HG03159 (cell line): ENCODE measurements at regions not wholly inside any gene's neighbourhood (a gene's known extent, or its start where the extent isn't known, plus 50 kb on each side); places are given as distances from the start of the nearest gene placed in this dataset.
"Not testable (repeated sequence)": the region's sequence is repeated elsewhere in the genome, so short reads cannot be mapped to it uniquely, and the experiment has no call there.

Experiments used
- ATAC-seq: cut with Tn5 transposase; IDR thresholded peaks from one replicate; pipeline ENCODE4 v1.9.1; 2021; ENCODE audit warnings: mild to moderate bottlenecking, moderate library complexity; ENCODE audit not compliant: unreplicated experiment

- no peak for ATAC-seq
These were observed 55.7 kb upstream of the RNPC3 start for GRCh38 chr1:103469801-103470200.

- ATAC-seq, result no peak
These were observed 58.4 kb upstream of the RNPC3 start for GRCh38 chr1:103467100-103467499.

GRCh38 chr1:103461161-103462105 lies 64.1 kb upstream of the RNPC3 start:
- ATAC-seq, result peak; percentile 69

- no peak for ATAC-seq
These were observed 65.0 kb upstream of the RNPC3 start for GRCh38 chr1:103460511-103460910.

- ATAC-seq, result no peak
These were observed 66.2 kb upstream of the RNPC3 start for GRCh38 chr1:103459346-103459745.

GRCh38 chr1:103457886-103458455 lies 67.5 kb upstream of the RNPC3 start:
- ATAC-seq, result no peak

GRCh38 chr1:103448560-103448959 lies 76.9 kb upstream of the RNPC3 start:
- no peak for ATAC-seq

GRCh38 chr1:103447471-103447870 lies 78.0 kb upstream of the RNPC3 start:
- no peak for ATAC-seq

- ATAC-seq, result no peak
These were observed 84.2 kb upstream of the RNPC3 start for GRCh38 chr1:103441342-103441741.

- not testable (repeated sequence) for ATAC-seq
These were observed 88.9 kb upstream of the RNPC3 start for GRCh38 chr1:103436568-103437100.

GRCh38 chr1:103435443-103435842 lies 90.1 kb upstream of the RNPC3 start:
- ATAC-seq, result no peak

GRCh38 chr1:103424650-103425049 lies 100.8 kb upstream of the RNPC3 start:
- no peak for ATAC-seq

GRCh38 chr1:103416681-103417286 lies 108.7 kb upstream of the RNPC3 start:
- no peak for ATAC-seq

GRCh38 chr1:103387898-103388297 lies 137.6 kb upstream of the RNPC3 start:
- ATAC-seq, result no peak

- ATAC-seq, result no peak
These were observed 151.5 kb upstream of the RNPC3 start for GRCh38 chr1:103373991-103374390.

- no peak for ATAC-seq
These were observed 152.6 kb upstream of the RNPC3 start for GRCh38 chr1:103372866-103373265.

- no peak for ATAC-seq
These were observed 154.3 kb upstream of the RNPC3 start for GRCh38 chr1:103371234-103371633.

GRCh38 chr1:103367186-103367585 lies 158.3 kb upstream of the RNPC3 start:
- no peak for ATAC-seq

- no peak for ATAC-seq
These were observed 159.5 kb upstream of the RNPC3 start for GRCh38 chr1:103365860-103366569.

- no peak for ATAC-seq
These were observed 162.5 kb upstream of the RNPC3 start for GRCh38 chr1:103363008-103363365.

- ATAC-seq, result no peak
These were observed 163.0 kb upstream of the RNPC3 start for GRCh38 chr1:103362348-103363007.
